HL-60 (cell line): ENCODE measurements at regions not wholly inside any gene's neighbourhood (a gene's known extent, or its start where the extent isn't known, plus 50 kb on each side); places are given as distances from the start of the nearest gene placed in this dataset.

Experiments
- DNase-seq, 2 experiments: peaks; one replicate each; pipeline ENCODE4 v3.0.0-alpha.2; 2010 to 2020; ENCODE audit warnings: low read depth in 1 of 2, low spot score in 1 of 2
- H3K27ac ChIP-seq: fragments of 250-450 bp; sonication (Bioruptor Pico); replicated peaks from 2 replicates; pipeline ENCODE4 v1.5.1; 2020; ENCODE audit warnings: mild to moderate bottlenecking, moderate library complexity
- H3K27me3 ChIP-seq: fragments of 250-450 bp; sonication (Bioruptor Pico); 2 replicates; pipeline ENCODE4 v1.5.1; 2021; ENCODE audit warnings: mild to moderate bottlenecking, moderate library complexity; ENCODE audit not compliant: insufficient read depth, poor library complexity, severe bottlenecking
- H3K4me3 ChIP-seq: replicated peaks from 2 replicates; pipeline ENCODE4 v1.5.1; 2011; ENCODE audit warnings: mild to moderate bottlenecking, control low read depth, low read length; ENCODE audit not compliant: insufficient read depth
- GABPA ChIP-seq: IDR thresholded peaks from 2 replicates; pipeline ENCODE4 v1.6.1; 2012; ENCODE audit warnings: low read depth
- POLR2AphosphoS5 ChIP-seq: IDR thresholded peaks from 2 replicates; pipeline ENCODE4 v1.6.1; 2012; ENCODE audit warnings: low read depth
- SPI1 ChIP-seq: IDR thresholded peaks from 2 replicates; pipeline ENCODE4 v1.6.1; 2012; ENCODE audit warnings: low read depth, mild to moderate bottlenecking, borderline replicate concordance
- TF ChIP-seq, protein P1 (sequence below): IDR thresholded peaks from 2 replicates; pipeline ENCODE4 v1.6.1; 2012; ENCODE audit warnings: low read depth; ENCODE audit not compliant: insufficient replicate concordance
- TF ChIP-seq, protein P2 (sequence below): IDR thresholded peaks from one replicate; pipeline ENCODE4 v1.5.1; 2011; ENCODE audit warnings: low read length, control low read depth, inconsistent platforms; ENCODE audit not compliant: insufficient read depth

DNA sequence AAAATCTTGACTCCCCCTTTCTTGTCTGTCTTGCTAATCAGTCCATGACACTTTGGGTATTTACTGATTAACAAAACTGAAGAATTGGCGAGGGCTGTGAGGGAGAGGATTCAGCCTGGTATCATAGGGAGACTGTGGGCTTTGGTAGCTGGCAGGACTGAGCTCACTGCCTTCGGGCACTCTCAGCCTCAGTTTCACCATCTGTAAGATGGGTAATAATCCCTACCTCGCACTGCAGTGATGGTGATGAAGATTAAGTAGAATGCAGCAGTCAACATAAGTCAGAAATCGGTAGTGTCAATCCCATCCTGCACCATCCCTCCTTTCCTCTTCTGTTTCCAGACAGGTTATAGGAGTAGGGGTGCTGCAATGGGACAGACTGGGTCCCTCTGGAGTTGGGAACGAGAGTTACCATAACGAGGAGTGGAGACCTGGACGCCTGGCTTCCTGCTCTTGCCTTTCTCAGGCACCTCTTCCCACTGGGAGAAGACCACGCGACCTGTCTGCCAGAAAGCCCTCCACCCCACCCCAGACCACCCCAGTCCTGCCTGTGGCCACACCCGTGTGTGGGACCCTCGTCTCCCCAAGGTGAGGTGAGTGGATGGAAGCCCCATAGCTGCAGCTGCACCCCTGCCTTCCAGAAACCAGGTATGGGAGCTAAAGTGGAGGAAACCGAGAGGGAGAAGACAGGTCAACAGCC lies 99.1 kb downstream of the SNX5 start:
- TF ChIP-seq, protein P1, sequence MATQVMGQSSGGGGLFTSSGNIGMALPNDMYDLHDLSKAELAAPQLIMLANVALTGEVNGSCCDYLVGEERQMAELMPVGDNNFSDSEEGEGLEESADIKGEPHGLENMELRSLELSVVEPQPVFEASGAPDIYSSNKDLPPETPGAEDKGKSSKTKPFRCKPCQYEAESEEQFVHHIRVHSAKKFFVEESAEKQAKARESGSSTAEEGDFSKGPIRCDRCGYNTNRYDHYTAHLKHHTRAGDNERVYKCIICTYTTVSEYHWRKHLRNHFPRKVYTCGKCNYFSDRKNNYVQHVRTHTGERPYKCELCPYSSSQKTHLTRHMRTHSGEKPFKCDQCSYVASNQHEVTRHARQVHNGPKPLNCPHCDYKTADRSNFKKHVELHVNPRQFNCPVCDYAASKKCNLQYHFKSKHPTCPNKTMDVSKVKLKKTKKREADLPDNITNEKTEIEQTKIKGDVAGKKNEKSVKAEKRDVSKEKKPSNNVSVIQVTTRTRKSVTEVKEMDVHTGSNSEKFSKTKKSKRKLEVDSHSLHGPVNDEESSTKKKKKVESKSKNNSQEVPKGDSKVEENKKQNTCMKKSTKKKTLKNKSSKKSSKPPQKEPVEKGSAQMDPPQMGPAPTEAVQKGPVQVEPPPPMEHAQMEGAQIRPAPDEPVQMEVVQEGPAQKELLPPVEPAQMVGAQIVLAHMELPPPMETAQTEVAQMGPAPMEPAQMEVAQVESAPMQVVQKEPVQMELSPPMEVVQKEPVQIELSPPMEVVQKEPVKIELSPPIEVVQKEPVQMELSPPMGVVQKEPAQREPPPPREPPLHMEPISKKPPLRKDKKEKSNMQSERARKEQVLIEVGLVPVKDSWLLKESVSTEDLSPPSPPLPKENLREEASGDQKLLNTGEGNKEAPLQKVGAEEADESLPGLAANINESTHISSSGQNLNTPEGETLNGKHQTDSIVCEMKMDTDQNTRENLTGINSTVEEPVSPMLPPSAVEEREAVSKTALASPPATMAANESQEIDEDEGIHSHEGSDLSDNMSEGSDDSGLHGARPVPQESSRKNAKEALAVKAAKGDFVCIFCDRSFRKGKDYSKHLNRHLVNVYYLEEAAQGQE, result no peak
- TF ChIP-seq GABPA (no peak), SPI1 (no peak)
- Histone ChIP-seq H3K27me3 (no peaks in the 10 kb centered on the region), H3K4me3 (no peak overlapping the region), H3K27ac (no peak overlapping the region)
- no peak for DNase-seq

DNA sequence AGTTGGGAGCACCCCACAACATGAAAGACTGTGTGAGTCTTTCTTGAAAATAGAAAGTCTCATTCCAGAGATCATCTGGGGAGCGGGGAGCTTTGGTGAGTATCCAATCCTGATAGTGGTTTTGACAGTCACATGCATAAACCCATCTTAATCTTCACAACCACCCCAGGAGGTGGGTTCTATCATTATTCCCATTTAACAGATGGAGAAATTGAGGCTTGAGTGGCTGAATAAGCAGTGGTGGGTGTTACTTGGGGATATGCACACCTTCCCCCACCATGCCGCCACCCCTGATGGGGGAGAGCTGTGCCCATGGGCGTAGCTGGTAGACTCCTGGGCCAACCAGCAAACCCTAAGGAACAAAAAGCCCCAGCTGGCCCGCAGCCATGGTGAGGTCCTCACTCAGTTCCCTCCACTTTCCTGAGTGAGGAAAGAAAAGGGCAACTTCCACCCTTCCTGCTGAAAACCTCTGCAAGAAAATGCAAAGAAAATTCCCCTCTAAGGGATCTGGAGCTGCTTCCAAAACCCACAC lies 99.8 kb downstream of the SNX5 start:
- no peak overlapping the region for H3K27ac ChIP-seq
- no peak overlapping the region for H3K4me3 ChIP-seq
- no peak for DNase-seq
- H3K27me3 ChIP-seq, result no peaks in the 10 kb centered on the region
- TF ChIP-seq SPI1 (no peak), GABPA (no peak), POLR2AphosphoS5 (no peak)
- TF ChIP-seq, protein P2, sequence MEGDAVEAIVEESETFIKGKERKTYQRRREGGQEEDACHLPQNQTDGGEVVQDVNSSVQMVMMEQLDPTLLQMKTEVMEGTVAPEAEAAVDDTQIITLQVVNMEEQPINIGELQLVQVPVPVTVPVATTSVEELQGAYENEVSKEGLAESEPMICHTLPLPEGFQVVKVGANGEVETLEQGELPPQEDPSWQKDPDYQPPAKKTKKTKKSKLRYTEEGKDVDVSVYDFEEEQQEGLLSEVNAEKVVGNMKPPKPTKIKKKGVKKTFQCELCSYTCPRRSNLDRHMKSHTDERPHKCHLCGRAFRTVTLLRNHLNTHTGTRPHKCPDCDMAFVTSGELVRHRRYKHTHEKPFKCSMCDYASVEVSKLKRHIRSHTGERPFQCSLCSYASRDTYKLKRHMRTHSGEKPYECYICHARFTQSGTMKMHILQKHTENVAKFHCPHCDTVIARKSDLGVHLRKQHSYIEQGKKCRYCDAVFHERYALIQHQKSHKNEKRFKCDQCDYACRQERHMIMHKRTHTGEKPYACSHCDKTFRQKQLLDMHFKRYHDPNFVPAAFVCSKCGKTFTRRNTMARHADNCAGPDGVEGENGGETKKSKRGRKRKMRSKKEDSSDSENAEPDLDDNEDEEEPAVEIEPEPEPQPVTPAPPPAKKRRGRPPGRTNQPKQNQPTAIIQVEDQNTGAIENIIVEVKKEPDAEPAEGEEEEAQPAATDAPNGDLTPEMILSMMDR, result no peak
- TF ChIP-seq, protein P1, result no peak

DNA sequence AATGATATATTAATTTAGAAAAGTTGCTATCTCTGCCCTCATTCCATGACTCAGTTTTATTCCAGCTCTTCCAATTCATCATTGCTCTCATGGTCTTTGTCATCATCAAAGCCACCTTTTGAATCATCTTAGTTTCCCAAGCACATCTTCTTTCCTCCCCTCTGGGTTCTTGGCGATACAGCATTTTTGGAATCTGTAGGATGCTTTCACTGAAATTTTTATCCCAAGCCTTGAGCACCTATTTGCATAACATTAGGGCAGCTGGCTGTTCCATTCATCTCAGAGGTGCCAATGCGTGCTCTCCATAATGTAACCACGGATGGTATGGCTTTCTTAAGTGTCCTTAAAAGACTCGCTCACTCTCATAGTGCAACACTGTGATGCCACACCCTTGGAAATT lies 100.4 kb downstream of the SNX5 start:
- no peaks in the 10 kb centered on the region for H3K27me3 ChIP-seq
- TF ChIP-seq SPI1 (no peak), POLR2AphosphoS5 (no peak), GABPA (no peak)
- TF ChIP-seq, protein P1, result no peak
- TF ChIP-seq, protein P2, result no peak
- no peak overlapping the region for H3K27ac ChIP-seq
- DNase-seq, result no peak
- H3K4me3 ChIP-seq, result no peak overlapping the region
